Activated naive CD4-positive, alpha-beta T cell treated with anti-CD3 and anti-CD28 coated beads for 36 hours (primary cell): ENCODE measurements at regions not wholly inside any gene's neighbourhood (a gene's known extent, or its start where the extent isn't known, plus 50 kb on each side); places are given as distances from the start of the nearest gene placed in this dataset.

Experiments
- CTCF ChIA-PET: fragments of 350-600 bp; sonication (Branson Sonifier 250); formaldehyde crosslinking; loops from one replicate; lab custom pipeline; 2021; ENCODE audit warnings: antibody characterized with exemption; lab: Charles Lee
- DNase-seq: peaks from one replicate; pipeline ENCODE4 v3.0.0-alpha.2; 2020
- H3K27ac Mint-ChIP-seq: one replicate; pipeline ENCODE4 v1.8.0; 2021; ENCODE audit warnings: mild to moderate bottlenecking, mixed read lengths
- H3K27me3 Mint-ChIP-seq: one replicate; pipeline ENCODE4 v1.8.0; 2021; ENCODE audit warnings: low read depth, mixed read lengths
- H3K36me3 Mint-ChIP-seq: one replicate; pipeline ENCODE4 v1.8.0; 2021; ENCODE audit warnings: low read depth, mixed read lengths
- H3K4me1 Mint-ChIP-seq: one replicate; pipeline ENCODE4 v1.8.0; 2021; ENCODE audit warnings: low read depth, mixed read lengths
- H3K4me3 Mint-ChIP-seq: one replicate; pipeline ENCODE4 v1.8.0; 2021; ENCODE audit warnings: mild to moderate bottlenecking, moderate library complexity, mixed read lengths
- H3K9me3 Mint-ChIP-seq: one replicate; pipeline ENCODE4 v1.8.0; 2021; ENCODE audit warnings: mixed read lengths
- intact Hi-C: fragments of 100-400 bp; cut with micrococcal nuclease; formaldehyde crosslinking; loops from one replicate; pipeline ENCODE4 v1.15.1; 2023

GRCh38 chr5:95334900-95335538 lies 50.1 kb upstream of the MCTP1 start:
- no peak overlapping the region for H3K27ac Mint-ChIP-seq
- H3K4me1 Mint-ChIP-seq = no peaks in the 10 kb centered on the region
- H3K36me3 Mint-ChIP-seq = no peaks in the 10 kb centered on the region
- H3K4me3 Mint-ChIP-seq = no peak overlapping the region
- H3K27me3 Mint-ChIP-seq = peaks cover 8% of the 10 kb centered on the region
- H3K9me3 Mint-ChIP-seq = peaks cover 3% of the 10 kb centered on the region
- intact Hi-C loops = no loop called here
- CTCF ChIA-PET = interaction anchor here (0.6 kb wide), 1 partner anchor 54 kb away, joined by 3 read pairs; no protein-coding TSS in a partner anchor
- DNase-seq = no peak
